GM23338 (cell line): ENCODE measurements at regions not wholly inside any gene's neighbourhood (a gene's known extent, or its start where the extent isn't known, plus 50 kb on each side); places are given as distances from the start of the nearest gene placed in this dataset.
A peak's percentile ranks its signal among the peaks of the same experiment; 100 is the strongest.

ENCODE experiments used
- ATAC-seq: fragments of 200-7000 bp; cut with Tn5 transposase; 3 replicates; pipeline ENCODE4 v1.9.1; 2020
- DNase-seq: peaks from one replicate; pipeline ENCODE4 v3.0.0-alpha.2; 2015; ENCODE audit warnings: low spot score
- H2AFZ ChIP-seq: fragments of 200-600 bp; sonication (generic); 2 replicates; pipeline ENCODE4 v1.8.0; 2016; ENCODE audit warnings: antibody characterized with exemption, mild to moderate bottlenecking, moderate library complexity
- H3F3A ChIP-seq: fragments of 200-600 bp; sonication (generic); replicated peaks from 2 replicates; pipeline ENCODE4 v1.8.0; 2017; ENCODE audit warnings: antibody characterized with exemption, mixed run types, low read depth
- H3K27ac ChIP-seq: fragments of 200-600 bp; sonication (generic); 2 replicates; pipeline ENCODE4 v1.6.1; 2016; ENCODE audit warnings: low read depth
- H3K27me3 ChIP-seq: fragments of 200-600 bp; sonication (generic); 2 replicates; pipeline ENCODE4 v1.8.0; 2016; ENCODE audit warnings: mild to moderate bottlenecking, mixed run types, moderate library complexity; ENCODE audit not compliant: insufficient read depth
- H3K36me3 ChIP-seq: fragments of 200-600 bp; sonication (generic); 2 replicates; pipeline ENCODE4 v1.8.0; 2016; ENCODE audit warnings: mild to moderate bottlenecking; ENCODE audit not compliant: insufficient read depth
- H3K4me1 ChIP-seq: fragments of 200-600 bp; sonication (generic); 2 replicates; pipeline ENCODE4 v1.8.0; 2016; ENCODE audit warnings: mild to moderate bottlenecking, moderate library complexity; ENCODE audit not compliant: insufficient read depth
- H3K4me2 ChIP-seq: fragments of 200-600 bp; sonication (generic); 2 replicates; pipeline ENCODE4 v1.7.1; 2017; ENCODE audit warnings: mixed run types
- H3K4me3 ChIP-seq: fragments of 200-600 bp; sonication (generic); 2 replicates; pipeline ENCODE4 v1.6.1; 2016; ENCODE audit warnings: mixed run types
- H3K79me2 ChIP-seq: fragments of 200-600 bp; sonication (generic); replicated peaks from 2 replicates; pipeline ENCODE4 v1.8.0; 2017; ENCODE audit warnings: mild to moderate bottlenecking; ENCODE audit not compliant: insufficient read depth
- H3K9me2 ChIP-seq: fragments of 200-600 bp; sonication (generic); 2 replicates; pipeline ENCODE4 v1.8.0; 2017; ENCODE audit not compliant: insufficient read depth
- H4K20me1 ChIP-seq: fragments of 200-600 bp; sonication (generic); replicated peaks from 2 replicates; pipeline ENCODE4 v1.8.0; 2017; ENCODE audit warnings: mild to moderate bottlenecking; ENCODE audit not compliant: insufficient read depth
- H3K27ac Mint-ChIP-seq: 2 replicates; pipeline ENCODE4 v1.8.0; 2020; ENCODE audit warnings: inconsistent platforms, mild to moderate bottlenecking, moderate library complexity, mixed read lengths
- H3K27me3 Mint-ChIP-seq: 3 replicates; pipeline ENCODE4 v1.8.0; 2022; ENCODE audit warnings: low read depth, mild to moderate bottlenecking, moderate library complexity, mixed read lengths, inconsistent platforms; ENCODE audit not compliant: insufficient read depth, poor library complexity
- H3K36me3 Mint-ChIP-seq: 3 replicates; pipeline ENCODE4 v1.8.0; 2021; ENCODE audit warnings: low read depth, mild to moderate bottlenecking, inconsistent platforms, moderate library complexity, mixed read lengths
- H3K4me1 Mint-ChIP-seq: 3 replicates; pipeline ENCODE4 v1.8.0; 2020; ENCODE audit warnings: mild to moderate bottlenecking, inconsistent platforms, mixed read lengths
- H3K4me3 Mint-ChIP-seq: 3 replicates; pipeline ENCODE4 v1.8.0; 2021; ENCODE audit warnings: moderate library complexity, mild to moderate bottlenecking, inconsistent platforms, mixed read lengths
- H3K9me3 Mint-ChIP-seq: 3 replicates; pipeline ENCODE4 v1.8.0; 2020; ENCODE audit warnings: moderate library complexity, mild to moderate bottlenecking, inconsistent platforms, mixed read lengths
- CREB1 ChIP-seq: fragments of 250-450 bp; sonication (Bioruptor Pico); IDR thresholded peaks from 2 replicates; pipeline ENCODE4 v1.5.0; 2020; ENCODE audit warnings: low read depth, mild to moderate bottlenecking, moderate library complexity
- ETS1 ChIP-seq: IDR thresholded peaks from 2 replicates; pipeline ENCODE4 v1.6.1; 2016; ENCODE audit warnings: antibody characterized with exemption
- EZH2 ChIP-seq: fragments of 200-600 bp; sonication (generic); IDR thresholded peaks from one replicate; pipeline ENCODE4 v1.8.0; 2017; ENCODE audit warnings: antibody characterized with exemption, mild to moderate bottlenecking, low read depth; ENCODE audit not compliant: unreplicated experiment
- NANOG ChIP-seq: IDR thresholded peaks from 2 replicates; pipeline ENCODE4 v1.6.1; 2016; ENCODE audit warnings: antibody characterized with exemption, borderline replicate concordance
- POLR2AphosphoS5 ChIP-seq: IDR thresholded peaks from 2 replicates; pipeline ENCODE4 v1.6.1; 2016; ENCODE audit warnings: antibody characterized with exemption, low read depth
- STAT1 ChIP-seq: IDR thresholded peaks from one replicate; pipeline ENCODE4 v1.6.1; 2016; ENCODE audit warnings: antibody characterized with exemption; ENCODE audit not compliant: unreplicated experiment
- ZNF331 ChIP-seq: fragments of 250-450 bp; sonication (Bioruptor Pico); IDR thresholded peaks from 2 replicates; pipeline ENCODE4 v1.5.0; 2020; ENCODE audit warnings: low read depth, mild to moderate bottlenecking, moderate library complexity
- TF ChIP-seq, protein P1 (sequence below), 2 experiments: fragments of 200-600 bp in 1 of 2; sonication (generic) in 1 of 2; conservative IDR thresholded peaks; 2 replicates each; pipeline versions ENCODE4 v1.5.1 to v1.6.1; 2016 to 2017; ENCODE audit warnings: antibody characterized with exemption in 2 of 2, low read depth in 2 of 2, mild to moderate bottlenecking in 2 of 2, moderate library complexity in 1 of 2

- no peak for TF ChIP-seq CREB1 (CRISPR knock-in tag)
- TF ChIP-seq POLR2AphosphoS5 = no peak
- Histone ChIP-seq H3K79me2 (no peaks in the 10 kb centered on the region), H3F3A (no peaks in the 10 kb centered on the region), H3K36me3 (no peaks in the 10 kb centered on the region), H3K9me2 (no peaks in the 10 kb centered on the region), H3K27ac (no peak overlapping the region), H3K4me2 (no peak overlapping the region), H4K20me1 (no peaks in the 10 kb centered on the region), H3K4me1 (no peaks in the 10 kb centered on the region), H3K27me3 (no peaks in the 10 kb centered on the region), H2AFZ (no peak overlapping the region; the same call in 1 of the 2 replicates), H3K4me3 (no peak overlapping the region)
- Mint-ChIP-seq H3K4me3 (no peak overlapping the region), H3K36me3 (no peaks in the 10 kb centered on the region; the same call in 2 of the 3 replicates), H3K9me3 (no peaks in the 10 kb centered on the region; the same call in 2 of the 3 replicates), H3K4me1 (peaks cover 8% of the 10 kb centered on the region), H3K27me3 (peaks cover 10% of the 10 kb centered on the region), H3K27ac (no peak overlapping the region)
- ATAC-seq (no peak), DNase-seq (no peak)
Observed at GRCh38 chr9:134216961-134217360, 52.6 kb upstream of the RNU6ATAC start.

- Mint-ChIP-seq H3K4me3 (no peak overlapping the region), H3K4me1 (peaks cover 11% of the 10 kb centered on the region), H3K36me3 (no peaks in the 10 kb centered on the region; the same call in 2 of the 3 replicates), H3K27me3 (peaks cover 10% of the 10 kb centered on the region), H3K9me3 (no peaks in the 10 kb centered on the region; the same call in 2 of the 3 replicates), H3K27ac (no peak overlapping the region; the same call in 1 of the 2 replicates)
- H3K27me3 ChIP-seq = no peaks in the 10 kb centered on the region
- no peaks in the 10 kb centered on the region for H3K4me1 ChIP-seq
- H3K36me3 ChIP-seq = no peaks in the 10 kb centered on the region
- H3F3A ChIP-seq = no peaks in the 10 kb centered on the region
- no peaks in the 10 kb centered on the region for H3K79me2 ChIP-seq
- no peaks in the 10 kb centered on the region for H4K20me1 ChIP-seq
- no peak for ATAC-seq
- H3K4me3 ChIP-seq = no peak overlapping the region
- no peak overlapping the region for H3K27ac ChIP-seq
- no peak overlapping the region for H3K4me2 ChIP-seq
- H3K9me2 ChIP-seq = no peaks in the 10 kb centered on the region
- TF ChIP-seq ZNF331 (CRISPR knock-in tag) (no peak), STAT1 (no peak), NANOG (no peak), EZH2 (no peak), ETS1 (no peak)
- TF ChIP-seq, protein P1, sequence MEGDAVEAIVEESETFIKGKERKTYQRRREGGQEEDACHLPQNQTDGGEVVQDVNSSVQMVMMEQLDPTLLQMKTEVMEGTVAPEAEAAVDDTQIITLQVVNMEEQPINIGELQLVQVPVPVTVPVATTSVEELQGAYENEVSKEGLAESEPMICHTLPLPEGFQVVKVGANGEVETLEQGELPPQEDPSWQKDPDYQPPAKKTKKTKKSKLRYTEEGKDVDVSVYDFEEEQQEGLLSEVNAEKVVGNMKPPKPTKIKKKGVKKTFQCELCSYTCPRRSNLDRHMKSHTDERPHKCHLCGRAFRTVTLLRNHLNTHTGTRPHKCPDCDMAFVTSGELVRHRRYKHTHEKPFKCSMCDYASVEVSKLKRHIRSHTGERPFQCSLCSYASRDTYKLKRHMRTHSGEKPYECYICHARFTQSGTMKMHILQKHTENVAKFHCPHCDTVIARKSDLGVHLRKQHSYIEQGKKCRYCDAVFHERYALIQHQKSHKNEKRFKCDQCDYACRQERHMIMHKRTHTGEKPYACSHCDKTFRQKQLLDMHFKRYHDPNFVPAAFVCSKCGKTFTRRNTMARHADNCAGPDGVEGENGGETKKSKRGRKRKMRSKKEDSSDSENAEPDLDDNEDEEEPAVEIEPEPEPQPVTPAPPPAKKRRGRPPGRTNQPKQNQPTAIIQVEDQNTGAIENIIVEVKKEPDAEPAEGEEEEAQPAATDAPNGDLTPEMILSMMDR (conservative IDR thresholded peaks at IDR 0.05; ENCODE audit: low read depth in 2 of 2) = peak; percentile 24 to 57; a peak in 2 of 4 replicates
- no peak overlapping the region; the same call in 1 of the 2 replicates for H2AFZ ChIP-seq
- peak; percentile 28 for DNase-seq
Observed at GRCh38 chr9:134217431-134218210, 53.3 kb upstream of the RNU6ATAC start.
